ENCODE measurements at regions not wholly inside any gene's neighbourhood (a gene's known extent, or its start where the extent isn't known, plus 50 kb on each side); places are given as distances from the start of the nearest gene placed in this dataset.
A peak's percentile ranks its signal among the peaks of the same experiment; 100 is the strongest.

DNA sequence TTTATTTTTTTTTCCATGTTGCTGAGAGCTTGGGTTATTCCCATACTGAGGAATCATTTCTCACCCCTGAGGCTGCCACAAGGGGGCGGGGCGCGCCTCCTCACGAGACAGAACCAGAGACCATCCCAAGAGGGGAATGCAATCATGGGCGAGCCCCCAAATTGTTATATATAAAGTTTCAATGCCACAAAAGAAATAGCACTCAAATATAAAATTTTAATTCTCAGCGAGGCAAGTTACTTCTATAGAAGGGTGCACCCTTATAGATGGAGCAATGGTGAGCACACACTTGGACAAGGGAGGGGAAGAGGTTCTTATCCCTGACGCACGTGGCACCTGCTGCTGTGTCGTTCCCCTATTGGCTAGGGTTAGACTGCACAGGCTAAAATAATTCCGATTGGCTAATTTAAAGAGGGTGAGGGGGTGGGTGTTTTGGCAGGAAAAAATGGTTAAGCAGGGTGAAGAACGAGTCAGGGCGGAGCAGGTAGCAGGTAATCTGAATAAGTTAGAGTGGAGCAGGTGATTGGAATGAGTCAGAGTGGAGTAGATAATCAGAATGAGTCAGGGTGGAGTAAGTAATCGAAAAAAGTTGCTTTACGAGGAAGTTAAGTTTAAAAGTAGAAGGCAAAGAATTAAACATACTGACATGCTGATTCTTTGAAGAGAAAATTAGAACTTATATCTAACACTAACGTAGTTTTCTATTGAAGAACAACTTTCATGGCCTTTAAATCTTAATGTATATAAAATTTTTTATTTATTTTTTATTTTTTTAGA lies 177.5 kb downstream of the MTCL1 start:
- TF ChIP-seq, protein P1, sequence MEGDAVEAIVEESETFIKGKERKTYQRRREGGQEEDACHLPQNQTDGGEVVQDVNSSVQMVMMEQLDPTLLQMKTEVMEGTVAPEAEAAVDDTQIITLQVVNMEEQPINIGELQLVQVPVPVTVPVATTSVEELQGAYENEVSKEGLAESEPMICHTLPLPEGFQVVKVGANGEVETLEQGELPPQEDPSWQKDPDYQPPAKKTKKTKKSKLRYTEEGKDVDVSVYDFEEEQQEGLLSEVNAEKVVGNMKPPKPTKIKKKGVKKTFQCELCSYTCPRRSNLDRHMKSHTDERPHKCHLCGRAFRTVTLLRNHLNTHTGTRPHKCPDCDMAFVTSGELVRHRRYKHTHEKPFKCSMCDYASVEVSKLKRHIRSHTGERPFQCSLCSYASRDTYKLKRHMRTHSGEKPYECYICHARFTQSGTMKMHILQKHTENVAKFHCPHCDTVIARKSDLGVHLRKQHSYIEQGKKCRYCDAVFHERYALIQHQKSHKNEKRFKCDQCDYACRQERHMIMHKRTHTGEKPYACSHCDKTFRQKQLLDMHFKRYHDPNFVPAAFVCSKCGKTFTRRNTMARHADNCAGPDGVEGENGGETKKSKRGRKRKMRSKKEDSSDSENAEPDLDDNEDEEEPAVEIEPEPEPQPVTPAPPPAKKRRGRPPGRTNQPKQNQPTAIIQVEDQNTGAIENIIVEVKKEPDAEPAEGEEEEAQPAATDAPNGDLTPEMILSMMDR (IDR thresholded peaks at IDR 0.05; ENCODE audit: low read depth, low read length, missing input control): peak; percentile 28
- TF ChIP-seq TAF1 (conservative IDR thresholded peaks at IDR 0.05) (no peak), YY1 (IDR thresholded peaks at IDR 0.05) (no peak), RAD21 (IDR thresholded peaks at IDR 0.05) (peak; percentile 51), GABPA (IDR thresholded peaks at IDR 0.05 in 1 of 2, conservative IDR thresholded peaks at IDR 0.05 in 1 of 2) (no peak), JUND (IDR thresholded peaks at IDR 0.05) (no peak)
